ENCODE measurements at regions not wholly inside any gene's neighbourhood (a gene's known extent, or its start where the extent isn't known, plus 50 kb on each side); places are given as distances from the start of the nearest gene placed in this dataset.

GRCh38 chr2:226064932-226065570 lies 665.5 kb downstream of the NYAP2 start:
- DNase-seq (ENCODE audit: low spot score) = no peak
- Histone ChIP-seq H3K36me3 (ENCODE audit: control insufficient read depth in 4 of 4, insufficient read depth in 3 of 4, low read depth in 1 of 4, low read length in 3 of 4) (no peaks in the 10 kb centered on the region), H3K4me3 (ENCODE audit: low read depth in 1 of 3, low read length in 3 of 3) (no peak overlapping the region), H3K27ac (ENCODE audit: low read depth in 1 of 2, low read length in 2 of 2) (no peak overlapping the region), H3K4me1 (ENCODE audit: control insufficient read depth in 4 of 4, insufficient read depth in 4 of 4, low read length in 3 of 4) (no peaks in the 10 kb centered on the region), H3K9me3 (ENCODE audit: control insufficient read depth in 4 of 4, low read length in 3 of 4) (no peaks in the 10 kb centered on the region), H3K9ac (ENCODE audit: low read depth in 1 of 2, low read length in 2 of 2) (no peak overlapping the region), H3K27me3 (ENCODE audit: control insufficient read depth in 4 of 4, insufficient read depth in 4 of 4, low read length in 3 of 4) (no peaks in the 10 kb centered on the region)
- WGBS = 93% methylated on average over 1 of the region's 1 CpG
- TF ChIP-seq, protein P1, sequence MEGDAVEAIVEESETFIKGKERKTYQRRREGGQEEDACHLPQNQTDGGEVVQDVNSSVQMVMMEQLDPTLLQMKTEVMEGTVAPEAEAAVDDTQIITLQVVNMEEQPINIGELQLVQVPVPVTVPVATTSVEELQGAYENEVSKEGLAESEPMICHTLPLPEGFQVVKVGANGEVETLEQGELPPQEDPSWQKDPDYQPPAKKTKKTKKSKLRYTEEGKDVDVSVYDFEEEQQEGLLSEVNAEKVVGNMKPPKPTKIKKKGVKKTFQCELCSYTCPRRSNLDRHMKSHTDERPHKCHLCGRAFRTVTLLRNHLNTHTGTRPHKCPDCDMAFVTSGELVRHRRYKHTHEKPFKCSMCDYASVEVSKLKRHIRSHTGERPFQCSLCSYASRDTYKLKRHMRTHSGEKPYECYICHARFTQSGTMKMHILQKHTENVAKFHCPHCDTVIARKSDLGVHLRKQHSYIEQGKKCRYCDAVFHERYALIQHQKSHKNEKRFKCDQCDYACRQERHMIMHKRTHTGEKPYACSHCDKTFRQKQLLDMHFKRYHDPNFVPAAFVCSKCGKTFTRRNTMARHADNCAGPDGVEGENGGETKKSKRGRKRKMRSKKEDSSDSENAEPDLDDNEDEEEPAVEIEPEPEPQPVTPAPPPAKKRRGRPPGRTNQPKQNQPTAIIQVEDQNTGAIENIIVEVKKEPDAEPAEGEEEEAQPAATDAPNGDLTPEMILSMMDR (IDR thresholded peaks at IDR 0.05; ENCODE audit: low read depth, low read length, missing input control) = no peak
- TF ChIP-seq HNF4G (IDR thresholded peaks at IDR 0.05) (no peak), JUND (IDR thresholded peaks at IDR 0.05) (no peak), FOXA1 (IDR thresholded peaks at IDR 0.05) (no peak), NR2F2 (IDR thresholded peaks at IDR 0.05) (no peak), FOXA2 (IDR thresholded peaks at IDR 0.05) (no peak), SP1 (IDR thresholded peaks at IDR 0.05) (no peak), GABPA (IDR thresholded peaks at IDR 0.05 in 1 of 2, conservative IDR thresholded peaks at IDR 0.05 in 1 of 2) (no peak), ATF3 (IDR thresholded peaks at IDR 0.05) (no peak), YY1 (IDR thresholded peaks at IDR 0.05) (no peak), RAD21 (IDR thresholded peaks at IDR 0.05) (no peak), TAF1 (conservative IDR thresholded peaks at IDR 0.05) (no peak), HNF4A (conservative IDR thresholded peaks at IDR 0.05) (no peak), EGR1 (IDR thresholded peaks at IDR 0.05; ENCODE audit: low read depth in 2 of 2) (no peak), RXRA (IDR thresholded peaks at IDR 0.05) (no peak)
- TF ChIP-seq, protein P2, sequence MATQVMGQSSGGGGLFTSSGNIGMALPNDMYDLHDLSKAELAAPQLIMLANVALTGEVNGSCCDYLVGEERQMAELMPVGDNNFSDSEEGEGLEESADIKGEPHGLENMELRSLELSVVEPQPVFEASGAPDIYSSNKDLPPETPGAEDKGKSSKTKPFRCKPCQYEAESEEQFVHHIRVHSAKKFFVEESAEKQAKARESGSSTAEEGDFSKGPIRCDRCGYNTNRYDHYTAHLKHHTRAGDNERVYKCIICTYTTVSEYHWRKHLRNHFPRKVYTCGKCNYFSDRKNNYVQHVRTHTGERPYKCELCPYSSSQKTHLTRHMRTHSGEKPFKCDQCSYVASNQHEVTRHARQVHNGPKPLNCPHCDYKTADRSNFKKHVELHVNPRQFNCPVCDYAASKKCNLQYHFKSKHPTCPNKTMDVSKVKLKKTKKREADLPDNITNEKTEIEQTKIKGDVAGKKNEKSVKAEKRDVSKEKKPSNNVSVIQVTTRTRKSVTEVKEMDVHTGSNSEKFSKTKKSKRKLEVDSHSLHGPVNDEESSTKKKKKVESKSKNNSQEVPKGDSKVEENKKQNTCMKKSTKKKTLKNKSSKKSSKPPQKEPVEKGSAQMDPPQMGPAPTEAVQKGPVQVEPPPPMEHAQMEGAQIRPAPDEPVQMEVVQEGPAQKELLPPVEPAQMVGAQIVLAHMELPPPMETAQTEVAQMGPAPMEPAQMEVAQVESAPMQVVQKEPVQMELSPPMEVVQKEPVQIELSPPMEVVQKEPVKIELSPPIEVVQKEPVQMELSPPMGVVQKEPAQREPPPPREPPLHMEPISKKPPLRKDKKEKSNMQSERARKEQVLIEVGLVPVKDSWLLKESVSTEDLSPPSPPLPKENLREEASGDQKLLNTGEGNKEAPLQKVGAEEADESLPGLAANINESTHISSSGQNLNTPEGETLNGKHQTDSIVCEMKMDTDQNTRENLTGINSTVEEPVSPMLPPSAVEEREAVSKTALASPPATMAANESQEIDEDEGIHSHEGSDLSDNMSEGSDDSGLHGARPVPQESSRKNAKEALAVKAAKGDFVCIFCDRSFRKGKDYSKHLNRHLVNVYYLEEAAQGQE (IDR thresholded peaks at IDR 0.05) = no peak
- TF ChIP-seq, protein P3, sequence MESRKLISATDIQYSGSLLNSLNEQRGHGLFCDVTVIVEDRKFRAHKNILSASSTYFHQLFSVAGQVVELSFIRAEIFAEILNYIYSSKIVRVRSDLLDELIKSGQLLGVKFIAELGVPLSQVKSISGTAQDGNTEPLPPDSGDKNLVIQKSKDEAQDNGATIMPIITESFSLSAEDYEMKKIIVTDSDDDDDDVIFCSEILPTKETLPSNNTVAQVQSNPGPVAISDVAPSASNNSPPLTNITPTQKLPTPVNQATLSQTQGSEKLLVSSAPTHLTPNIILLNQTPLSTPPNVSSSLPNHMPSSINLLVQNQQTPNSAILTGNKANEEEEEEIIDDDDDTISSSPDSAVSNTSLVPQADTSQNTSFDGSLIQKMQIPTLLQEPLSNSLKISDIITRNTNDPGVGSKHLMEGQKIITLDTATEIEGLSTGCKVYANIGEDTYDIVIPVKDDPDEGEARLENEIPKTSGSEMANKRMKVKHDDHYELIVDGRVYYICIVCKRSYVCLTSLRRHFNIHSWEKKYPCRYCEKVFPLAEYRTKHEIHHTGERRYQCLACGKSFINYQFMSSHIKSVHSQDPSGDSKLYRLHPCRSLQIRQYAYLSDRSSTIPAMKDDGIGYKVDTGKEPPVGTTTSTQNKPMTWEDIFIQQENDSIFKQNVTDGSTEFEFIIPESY (IDR thresholded peaks at IDR 0.05) = no peak
- TF ChIP-seq, protein P4, sequence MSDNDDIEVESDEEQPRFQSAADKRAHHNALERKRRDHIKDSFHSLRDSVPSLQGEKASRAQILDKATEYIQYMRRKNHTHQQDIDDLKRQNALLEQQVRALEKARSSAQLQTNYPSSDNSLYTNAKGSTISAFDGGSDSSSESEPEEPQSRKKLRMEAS (IDR thresholded peaks at IDR 0.05) = no peak

All from liver (tissue), 8 donors.